ENCODE measurements at regions not wholly inside any gene's neighbourhood (a gene's known extent, or its start where the extent isn't known, plus 50 kb on each side); places are given as distances from the start of the nearest gene placed in this dataset.

- Histone ChIP-seq H3K27ac (peak overlapping the region in 7 of 12 donors; percentile 16 to 51 (median 44)), H3K4me3 (no peak overlapping the region), H3K9me3 (no peaks in the 10 kb centered on the region), H3K4me1 (peaks cover 0 to 26% (median 8%) of the 10 kb centered on the region in 12 donors), H3K27me3 (no peaks in the 10 kb centered on the region), H3K36me3 (no peaks in the 10 kb centered on the region)
- WGBS, 4 donors = 47 to 68% (median 52%) methylated on average over 4 of the region's 4 CpGs
- intact Hi-C loops (cut with DNase I) = loop anchor here in 1 of 10 donors (10.0 kb wide), 1 partner anchor 1279 kb away; the partner anchor contains the start of gene SOX4
- DNase-seq (no peak), ATAC-seq (peak in 2 of 4 donors; percentile 56 to 79)
- TF ChIP-seq POLR2A (IDR thresholded peaks at IDR 0.05) = no peak
- no peak for TF ChIP-seq CTCF (IDR thresholded peaks at IDR 0.05)
Measured at GRCh38 chr6:22873513-22874136, 304.3 kb downstream of the HDGFL1 start.

GRCh38 chr6:22875845-22876244, 306.5 kb downstream of the HDGFL1 start:
- TF ChIP-seq CTCF (IDR thresholded peaks at IDR 0.05) (no peak), POLR2A (IDR thresholded peaks at IDR 0.05) (no peak)
- H3K4me3 ChIP-seq = no peak overlapping the region
- intact Hi-C loops (cut with DNase I) = loop anchor here in 1 of 10 donors (10.0 kb wide), 1 partner anchor 1281 kb away; the partner anchor contains the start of gene SOX4
- ATAC-seq (no peak), DNase-seq (no peak)
- H3K4me1 ChIP-seq = peaks cover 0 to 32% (median 14%) of the 10 kb centered on the region in 12 donors
- WGBS, 4 donors = 86 to 89% (median 87%) methylated on average over 2 of the region's 2 CpGs
- no peaks in the 10 kb centered on the region for H3K27me3 ChIP-seq
- H3K9me3 ChIP-seq = no peaks in the 10 kb centered on the region
- H3K27ac ChIP-seq = no peak overlapping the region
- H3K36me3 ChIP-seq = no peaks in the 10 kb centered on the region

- Histone ChIP-seq H3K27ac (no peak overlapping the region), H3K4me1 (peaks cover 0 to 41% (median 20%) of the 10 kb centered on the region in 12 donors), H3K9me3 (no peaks in the 10 kb centered on the region), H3K4me3 (no peak overlapping the region), H3K36me3 (no peaks in the 10 kb centered on the region), H3K27me3 (no peaks in the 10 kb centered on the region)
- no peak for TF ChIP-seq CTCF (IDR thresholded peaks at IDR 0.05)
- no peak for TF ChIP-seq POLR2A (IDR thresholded peaks at IDR 0.05)
- intact Hi-C loops (cut with DNase I) = loop anchor here in 1 of 10 donors (10.0 kb wide), 1 partner anchor 1284 kb away; the partner anchor contains the start of gene SOX4
- 51 to 62% (median 61%) methylated on average over 3 of the region's 3 CpGs for WGBS, 4 donors
- ATAC-seq (no peak), DNase-seq (no peak)
Measured at GRCh38 chr6:22878324-22878701, 308.9 kb downstream of the HDGFL1 start.

- TF ChIP-seq POLR2A (IDR thresholded peaks at IDR 0.05) = no peak
- no peak for TF ChIP-seq CTCF (IDR thresholded peaks at IDR 0.05)
- H3K9me3 ChIP-seq = no peaks in the 10 kb centered on the region
- peaks cover 0 to 41% (median 18%) of the 10 kb centered on the region in 12 donors for H3K4me1 ChIP-seq
- H3K4me3 ChIP-seq = no peak overlapping the region
- H3K27ac ChIP-seq = no peak overlapping the region
- no peak for DNase-seq
- H3K36me3 ChIP-seq = no peaks in the 10 kb centered on the region
- ATAC-seq = no peak
- 71 to 87% (median 83%) methylated on average over 1 of the region's 1 CpG for WGBS, 4 donors
- intact Hi-C loops (cut with DNase I) = loop anchor here in 1 of 10 donors (10.0 kb wide), 1 partner anchor 1284 kb away; the partner anchor contains the start of gene SOX4
- H3K27me3 ChIP-seq = no peaks in the 10 kb centered on the region
Measured at GRCh38 chr6:22878706-22879105, 309.3 kb downstream of the HDGFL1 start.
